Osteocyte (in vitro differentiated cells): ENCODE measurements at regions not wholly inside any gene's neighbourhood (a gene's known extent, or its start where the extent isn't known, plus 50 kb on each side); places are given as distances from the start of the nearest gene placed in this dataset.

Experiments
- DNase-seq: peaks from one replicate; pipeline ENCODE4 v3.0.0; 2021; ENCODE audit warnings: mixed read lengths; ENCODE audit not compliant: unreplicated experiment; ENCODE audit errors: extremely low spot score
- H3K27ac Mint-ChIP-seq: one replicate; pipeline ENCODE4 v1.8.0; 2021; ENCODE audit warnings: mild to moderate bottlenecking, mixed read lengths; ENCODE audit not compliant: unreplicated experiment
- H3K27me3 Mint-ChIP-seq: one replicate; pipeline ENCODE4 v1.8.0; 2021; ENCODE audit warnings: mixed read lengths; ENCODE audit not compliant: unreplicated experiment
- H3K36me3 Mint-ChIP-seq: one replicate; pipeline ENCODE4 v1.8.0; 2021; ENCODE audit warnings: mixed read lengths; ENCODE audit not compliant: unreplicated experiment
- H3K4me1 Mint-ChIP-seq: one replicate; pipeline ENCODE4 v1.8.0; 2021; ENCODE audit warnings: mixed read lengths; ENCODE audit not compliant: unreplicated experiment
- H3K4me3 Mint-ChIP-seq: one replicate; pipeline ENCODE4 v1.8.0; 2021; ENCODE audit warnings: mild to moderate bottlenecking, moderate library complexity, mixed read lengths; ENCODE audit not compliant: unreplicated experiment
- H3K9me3 Mint-ChIP-seq: one replicate; pipeline ENCODE4 v1.8.0; 2021; ENCODE audit warnings: mixed read lengths; ENCODE audit not compliant: unreplicated experiment
- TF ChIP-seq, protein P1 (sequence below): fragments of 200-600 bp; sonication (generic); IDR thresholded peaks from 2 replicates; pipeline ENCODE4 v1.5.0; 2021; ENCODE audit warnings: antibody characterized with exemption, mild to moderate bottlenecking, moderate library complexity

- H3K4me3 Mint-ChIP-seq = no peak overlapping the region
- TF ChIP-seq, protein P1, sequence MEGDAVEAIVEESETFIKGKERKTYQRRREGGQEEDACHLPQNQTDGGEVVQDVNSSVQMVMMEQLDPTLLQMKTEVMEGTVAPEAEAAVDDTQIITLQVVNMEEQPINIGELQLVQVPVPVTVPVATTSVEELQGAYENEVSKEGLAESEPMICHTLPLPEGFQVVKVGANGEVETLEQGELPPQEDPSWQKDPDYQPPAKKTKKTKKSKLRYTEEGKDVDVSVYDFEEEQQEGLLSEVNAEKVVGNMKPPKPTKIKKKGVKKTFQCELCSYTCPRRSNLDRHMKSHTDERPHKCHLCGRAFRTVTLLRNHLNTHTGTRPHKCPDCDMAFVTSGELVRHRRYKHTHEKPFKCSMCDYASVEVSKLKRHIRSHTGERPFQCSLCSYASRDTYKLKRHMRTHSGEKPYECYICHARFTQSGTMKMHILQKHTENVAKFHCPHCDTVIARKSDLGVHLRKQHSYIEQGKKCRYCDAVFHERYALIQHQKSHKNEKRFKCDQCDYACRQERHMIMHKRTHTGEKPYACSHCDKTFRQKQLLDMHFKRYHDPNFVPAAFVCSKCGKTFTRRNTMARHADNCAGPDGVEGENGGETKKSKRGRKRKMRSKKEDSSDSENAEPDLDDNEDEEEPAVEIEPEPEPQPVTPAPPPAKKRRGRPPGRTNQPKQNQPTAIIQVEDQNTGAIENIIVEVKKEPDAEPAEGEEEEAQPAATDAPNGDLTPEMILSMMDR = no peak
- peaks cover 7% of the 10 kb centered on the region for H3K4me1 Mint-ChIP-seq
- H3K36me3 Mint-ChIP-seq = peaks cover 9% of the 10 kb centered on the region
- no peak overlapping the region for H3K27ac Mint-ChIP-seq
- DNase-seq = peak; percentile 25
- no peaks in the 10 kb centered on the region for H3K9me3 Mint-ChIP-seq
- no peaks in the 10 kb centered on the region for H3K27me3 Mint-ChIP-seq
Measured at GRCh38 chr21:34192646-34193285, 119.4 kb downstream of the MRPS6 start.

- Mint-ChIP-seq H3K27me3 (no peaks in the 10 kb centered on the region), H3K9me3 (no peaks in the 10 kb centered on the region), H3K4me1 (peaks cover 21% of the 10 kb centered on the region), H3K4me3 (no peak overlapping the region), H3K27ac (no peak overlapping the region), H3K36me3 (peaks cover 8% of the 10 kb centered on the region)
- TF ChIP-seq, protein P1 = no peak
- DNase-seq = no peak
Measured at GRCh38 chr21:34195335-34195734, 122.0 kb downstream of the MRPS6 start.

DNA sequence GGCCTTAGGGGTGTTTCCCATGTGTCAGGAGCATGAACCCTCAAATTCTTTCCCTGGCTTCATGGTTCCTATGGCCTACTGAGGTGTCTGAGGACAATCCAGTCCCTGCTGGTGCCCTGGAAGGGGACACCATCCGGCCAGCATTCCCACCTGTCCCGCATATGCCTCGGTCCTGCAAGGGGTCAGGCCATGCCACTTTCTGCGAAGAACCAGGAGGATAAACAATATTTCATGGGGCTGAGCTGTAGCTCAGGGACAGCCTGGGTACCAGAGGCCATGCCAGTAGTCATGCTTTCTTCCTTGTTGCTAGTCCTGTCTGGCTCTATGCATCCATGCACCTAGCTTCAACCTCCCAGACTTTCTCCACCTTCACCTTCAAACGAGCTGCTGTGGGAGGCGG lies 123.6 kb downstream of the MRPS6 start:
- TF ChIP-seq, protein P1 = no peak
- Mint-ChIP-seq H3K4me3 (no peak overlapping the region), H3K4me1 (peaks cover 38% of the 10 kb centered on the region), H3K9me3 (no peaks in the 10 kb centered on the region), H3K27me3 (no peaks in the 10 kb centered on the region), H3K27ac (no peak overlapping the region), H3K36me3 (peaks cover 6% of the 10 kb centered on the region)
- DNase-seq = no peak

GRCh38 chr21:34197561-34197960 lies 124.2 kb downstream of the MRPS6 start:
- no peak for DNase-seq
- no peaks in the 10 kb centered on the region for H3K27me3 Mint-ChIP-seq
- H3K4me1 Mint-ChIP-seq = peaks cover 43% of the 10 kb centered on the region
- peaks cover 6% of the 10 kb centered on the region for H3K36me3 Mint-ChIP-seq
- H3K9me3 Mint-ChIP-seq = no peaks in the 10 kb centered on the region
- TF ChIP-seq, protein P1 = no peak
- no peak overlapping the region for H3K27ac Mint-ChIP-seq
- no peak overlapping the region for H3K4me3 Mint-ChIP-seq

DNA sequence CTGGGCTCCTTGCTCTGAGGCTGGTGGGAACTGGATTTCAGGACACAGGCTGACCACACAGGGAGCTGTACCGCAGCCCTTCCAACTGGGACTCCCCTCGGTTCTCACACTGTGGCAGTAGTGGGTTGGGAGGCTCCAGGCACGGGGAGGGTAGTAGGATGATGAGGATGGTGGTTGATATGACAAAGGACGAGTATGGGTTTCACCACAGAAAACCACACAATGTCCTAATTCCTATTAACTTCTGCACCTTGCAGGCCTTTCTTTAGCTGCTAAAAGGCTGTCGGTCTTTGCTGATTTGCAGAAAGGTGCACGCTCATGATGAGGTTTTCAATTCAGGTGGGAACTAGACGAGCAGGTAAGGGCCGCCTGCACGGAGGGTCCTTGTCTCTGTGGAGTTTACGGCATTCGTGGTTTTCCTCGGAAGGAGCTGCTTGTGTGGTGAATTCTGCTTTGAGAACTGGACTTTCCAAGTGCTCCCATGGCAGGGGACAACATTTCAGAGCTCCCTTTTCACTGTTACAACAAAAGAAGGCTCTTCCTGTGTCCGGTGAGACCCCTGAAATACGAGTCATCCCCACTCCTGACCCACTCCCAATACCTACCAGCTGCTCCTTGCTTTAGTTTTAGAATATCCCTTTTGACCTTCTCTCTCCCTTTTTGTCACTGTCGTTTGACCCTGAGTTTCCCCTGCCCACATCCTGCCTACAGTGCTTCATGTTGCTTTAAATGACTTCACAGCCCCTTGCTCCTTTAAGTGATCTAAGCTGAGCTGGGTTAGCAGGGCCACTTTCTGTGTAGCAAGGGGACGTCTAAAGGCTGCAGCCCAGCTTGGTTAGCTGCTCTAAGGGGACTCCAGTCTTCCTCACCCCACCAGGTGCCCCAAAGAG lies 125.1 kb downstream of the MRPS6 start:
- Mint-ChIP-seq H3K9me3 (no peaks in the 10 kb centered on the region), H3K27ac (no peak overlapping the region), H3K36me3 (peaks cover 6% of the 10 kb centered on the region), H3K4me3 (no peak overlapping the region), H3K27me3 (no peaks in the 10 kb centered on the region), H3K4me1 (peaks cover 52% of the 10 kb centered on the region)
- TF ChIP-seq, protein P1 = no peak
- DNase-seq = no peak
